ENCODE measurements at regions not wholly inside any gene's neighbourhood (a gene's known extent, or its start where the extent isn't known, plus 50 kb on each side); places are given as distances from the start of the nearest gene placed in this dataset.

GRCh38 chr5:123743990-123744583 lies 232.1 kb downstream of the CSNK1G3 start:
- DNase-seq (ENCODE audit: low spot score), result no peak
- Histone ChIP-seq H3K27ac (no peak overlapping the region), H3K4me3 (no peak overlapping the region)
- no peak for TF ChIP-seq CTCF (IDR thresholded peaks at IDR 0.05)

- H3K27ac ChIP-seq, result no peak overlapping the region
- no peak overlapping the region for H3K4me3 ChIP-seq
- TF ChIP-seq CTCF (IDR thresholded peaks at IDR 0.05), result no peak
- no peak for DNase-seq (ENCODE audit: low spot score)
These were observed 223.4 kb downstream of the CSNK1G3 start for GRCh38 chr5:123735384-123735783.

GRCh38 chr5:123732257-123732656 lies 220.3 kb downstream of the CSNK1G3 start:
- no peak for DNase-seq (ENCODE audit: low spot score)
- no peak overlapping the region for H3K4me3 ChIP-seq
- TF ChIP-seq CTCF (IDR thresholded peaks at IDR 0.05), result no peak
- no peak overlapping the region for H3K27ac ChIP-seq

GRCh38 chr5:123722451-123722850 lies 210.5 kb downstream of the CSNK1G3 start:
- Histone ChIP-seq H3K27ac (no peak overlapping the region), H3K4me3 (no peak overlapping the region)
- no peak for TF ChIP-seq CTCF (IDR thresholded peaks at IDR 0.05)
- DNase-seq (ENCODE audit: low spot score), result no peak

- H3K27ac ChIP-seq, result no peak overlapping the region
- H3K4me3 ChIP-seq, result no peak overlapping the region
- TF ChIP-seq CTCF (IDR thresholded peaks at IDR 0.05), result no peak
- DNase-seq (ENCODE audit: low spot score), result no peak
These were observed 209.8 kb downstream of the CSNK1G3 start for GRCh38 chr5:123721675-123722276.

GRCh38 chr5:123720955-123721354 lies 209.0 kb downstream of the CSNK1G3 start:
- Histone ChIP-seq H3K4me3 (no peak overlapping the region), H3K27ac (no peak overlapping the region)
- TF ChIP-seq CTCF (IDR thresholded peaks at IDR 0.05), result no peak
- no peak for DNase-seq (ENCODE audit: low spot score)

GRCh38 chr5:123720339-123720738 lies 208.4 kb downstream of the CSNK1G3 start:
- no peak for DNase-seq (ENCODE audit: low spot score)
- Histone ChIP-seq H3K4me3 (no peak overlapping the region), H3K27ac (no peak overlapping the region)
- no peak for TF ChIP-seq CTCF (IDR thresholded peaks at IDR 0.05)
